Stimulated activated naive CD8-positive, alpha-beta T cell treated with anti-CD3 and anti-CD28 coated beads, Interleukin-15, amount 100 ng/mL, for 72 hours (primary cell): ENCODE measurements at regions not wholly inside any gene's neighbourhood (a gene's known extent, or its start where the extent isn't known, plus 50 kb on each side); places are given as distances from the start of the nearest gene placed in this dataset.
"Not testable (repeated sequence)": the region's sequence is repeated elsewhere in the genome, so short reads cannot be mapped to it uniquely, and the experiment has no call there.

Experiments used
- ATAC-seq: fragments of 150-1000 bp; cut with Tn5 transposase; 2 replicates; pipeline ENCODE4 v1.10.0; 2021; ENCODE audit warnings: mild to moderate bottlenecking, moderate library complexity
- DNase-seq, 2 donors: peaks; one replicate each; pipeline ENCODE4 v3.0.0; 2021 to 2022
- H3K27ac Mint-ChIP-seq, 2 donors: one replicate each; pipeline ENCODE4 v1.8.0; 2022; ENCODE audit warnings: mild to moderate bottlenecking in 2 of 2, mixed read lengths in 2 of 2, moderate library complexity in 2 of 2
- H3K27me3 Mint-ChIP-seq: one replicate; pipeline ENCODE4 v1.8.0; 2022; ENCODE audit warnings: mixed read lengths
- H3K4me1 Mint-ChIP-seq: one replicate; pipeline ENCODE4 v1.8.0; 2022; ENCODE audit warnings: mild to moderate bottlenecking, mixed read lengths
- H3K4me3 Mint-ChIP-seq, 2 donors: one replicate each; pipeline ENCODE4 v1.8.0; 2022; ENCODE audit warnings: mild to moderate bottlenecking in 2 of 2, mixed read lengths in 2 of 2, moderate library complexity in 1 of 2
- H3K9me3 Mint-ChIP-seq, 2 donors: one replicate each; pipeline ENCODE4 v1.8.0; 2022; ENCODE audit warnings: mixed read lengths in 2 of 2

- Mint-ChIP-seq H3K9me3 (peaks cover 0 to 8% of the 10 kb centered on the region in 2 donors), H3K4me1 (no peaks in the 10 kb centered on the region), H3K4me3 (no peak overlapping the region), H3K27ac (no peak overlapping the region), H3K27me3 (no peaks in the 10 kb centered on the region)
- DNase-seq = no peak
- no peak for ATAC-seq
Observed at GRCh38 chr13:83162493-83162892, 719.8 kb downstream of the SLITRK1 start.

- Mint-ChIP-seq H3K27me3 (no peaks in the 10 kb centered on the region), H3K9me3 (peaks cover 0 to 11% of the 10 kb centered on the region in 2 donors), H3K4me1 (no peaks in the 10 kb centered on the region), H3K27ac (no peak overlapping the region), H3K4me3 (no peak overlapping the region)
- ATAC-seq (no peak), DNase-seq (no peak)
Observed at GRCh38 chr13:83153848-83154247, 728.4 kb downstream of the SLITRK1 start.

- DNase-seq (no peak), ATAC-seq (no peak)
- Mint-ChIP-seq H3K27me3 (no peaks in the 10 kb centered on the region), H3K9me3 (peaks cover 0 to 11% of the 10 kb centered on the region in 2 donors), H3K4me1 (no peaks in the 10 kb centered on the region), H3K27ac (no peak overlapping the region), H3K4me3 (no peak overlapping the region)
Observed at GRCh38 chr13:83151308-83151660, 731.0 kb downstream of the SLITRK1 start.

DNA sequence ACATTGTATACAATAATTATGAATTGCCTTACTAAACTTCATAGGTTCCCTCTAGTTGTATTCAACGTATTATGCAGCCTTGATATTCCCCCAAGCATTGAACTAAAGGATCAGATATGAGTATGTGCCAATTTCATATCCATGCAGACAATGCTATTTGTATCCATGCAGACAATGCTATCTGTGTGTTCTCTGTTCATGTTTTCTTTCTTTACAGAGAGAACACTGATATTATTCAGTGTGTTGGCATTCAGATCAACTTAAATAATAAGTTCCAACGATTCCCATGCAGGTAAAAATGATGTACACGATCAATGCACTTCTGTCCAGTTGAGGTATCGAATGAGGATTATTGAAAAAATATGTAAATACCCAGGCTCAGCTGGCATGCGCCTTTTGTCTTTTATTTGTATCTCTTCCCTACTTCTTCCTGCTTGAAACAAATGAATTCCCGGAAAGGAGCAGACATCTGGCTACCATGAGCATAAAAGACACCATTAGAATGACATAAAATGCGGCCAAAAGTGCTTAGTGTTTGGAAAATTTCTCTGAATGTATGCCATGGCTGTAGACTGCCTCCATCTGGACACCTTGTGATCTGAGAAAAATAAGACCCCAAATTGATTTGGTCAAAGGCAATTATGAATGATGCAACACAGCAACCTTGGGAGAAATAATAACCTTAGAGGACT, 731.5 kb downstream of the SLITRK1 start:
- Mint-ChIP-seq H3K4me3 (no peak overlapping the region), H3K27me3 (no peaks in the 10 kb centered on the region), H3K4me1 (no peaks in the 10 kb centered on the region), H3K27ac (no peak overlapping the region), H3K9me3 (peaks cover 0 to 11% of the 10 kb centered on the region in 2 donors)
- no peak for ATAC-seq
- no peak for DNase-seq

GRCh38 chr13:83136660-83137059, 745.6 kb downstream of the SLITRK1 start:
- no peaks in the 10 kb centered on the region for H3K9me3 Mint-ChIP-seq
- no peak overlapping the region for H3K4me3 Mint-ChIP-seq
- no peaks in the 10 kb centered on the region for H3K4me1 Mint-ChIP-seq
- H3K27me3 Mint-ChIP-seq = no peaks in the 10 kb centered on the region
- DNase-seq (no peak), ATAC-seq (no peak)
- H3K27ac Mint-ChIP-seq = no peak overlapping the region

DNA sequence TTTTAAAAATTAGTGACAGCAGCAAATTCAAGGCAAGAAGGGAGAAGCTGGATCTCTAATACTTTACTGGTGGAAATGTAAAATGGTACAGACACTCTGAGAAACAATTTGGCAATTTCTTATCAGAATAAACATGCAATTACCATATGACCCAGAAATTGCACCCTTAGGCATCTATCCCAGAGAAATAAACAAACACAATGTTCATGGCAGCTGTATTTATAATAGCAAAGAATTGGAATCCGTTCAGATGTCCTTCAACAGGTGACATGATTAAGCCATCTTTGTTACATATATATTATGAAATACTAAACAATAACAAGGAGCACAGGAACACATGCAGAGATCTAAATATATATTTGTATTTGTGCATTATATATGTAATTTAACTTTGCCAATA, 756.5 kb downstream of the SLITRK1 start:
- DNase-seq = no peak
- Mint-ChIP-seq H3K4me1 (no peaks in the 10 kb centered on the region), H3K9me3 (peaks cover 0 to 5% of the 10 kb centered on the region in 2 donors), H3K27ac (no peak overlapping the region), H3K27me3 (no peaks in the 10 kb centered on the region), H3K4me3 (no peak overlapping the region)
- no peak for ATAC-seq

DNA sequence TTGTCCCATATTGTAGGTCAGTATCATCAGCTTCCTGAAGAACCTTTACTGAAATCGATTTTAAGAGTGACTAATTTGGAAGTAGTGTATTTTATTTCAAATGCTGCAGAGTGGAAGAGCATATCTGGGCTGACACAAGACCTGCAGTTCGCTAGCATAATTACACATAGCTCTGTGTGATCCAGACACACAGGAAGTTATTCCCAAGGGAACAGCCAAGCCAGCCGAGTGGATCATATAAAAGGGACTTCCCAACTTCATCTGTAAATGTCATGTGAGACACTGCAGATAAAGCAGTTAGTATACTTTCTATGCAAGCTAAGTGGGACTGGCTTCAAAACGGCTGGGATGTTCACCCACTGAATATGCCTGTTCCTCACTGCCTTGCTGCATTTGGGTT, 760.4 kb downstream of the SLITRK1 start:
- DNase-seq (no peak), ATAC-seq (no peak)
- H3K27me3 Mint-ChIP-seq = no peaks in the 10 kb centered on the region
- H3K9me3 Mint-ChIP-seq = no peaks in the 10 kb centered on the region
- H3K4me3 Mint-ChIP-seq = no peak overlapping the region
- no peak overlapping the region for H3K27ac Mint-ChIP-seq
- H3K4me1 Mint-ChIP-seq = no peaks in the 10 kb centered on the region

DNA sequence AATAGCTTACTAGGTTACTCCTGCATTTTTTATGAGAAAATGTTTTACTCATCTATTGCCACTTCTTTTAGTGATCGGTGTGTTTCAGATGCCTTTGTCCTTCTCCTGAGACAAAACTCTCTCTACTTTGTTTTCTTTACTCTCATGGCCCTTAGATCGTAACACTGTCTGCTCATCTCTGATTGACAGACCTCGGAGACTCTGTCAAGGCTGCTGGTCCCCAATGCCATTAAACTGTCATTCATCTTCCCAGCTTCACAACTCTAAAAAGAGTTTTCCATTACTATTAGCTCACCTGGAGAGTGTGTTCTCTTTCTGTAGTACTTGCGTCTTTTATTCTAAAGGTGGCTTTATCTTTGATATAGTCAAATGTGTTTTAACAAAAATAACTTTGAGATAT, 765.2 kb downstream of the SLITRK1 start:
- DNase-seq (no peak), ATAC-seq (no peak)
- H3K9me3 Mint-ChIP-seq = no peaks in the 10 kb centered on the region
- H3K4me1 Mint-ChIP-seq = no peaks in the 10 kb centered on the region
- no peak overlapping the region for H3K27ac Mint-ChIP-seq
- H3K4me3 Mint-ChIP-seq = no peak overlapping the region
- no peaks in the 10 kb centered on the region for H3K27me3 Mint-ChIP-seq

GRCh38 chr13:83101574-83102247, 780.6 kb downstream of the SLITRK1 start:
- not testable (repeated sequence) for H3K9me3 Mint-ChIP-seq, ATAC-seq, H3K27me3 Mint-ChIP-seq, H3K4me3 Mint-ChIP-seq, DNase-seq, H3K27ac Mint-ChIP-seq, H3K4me1 Mint-ChIP-seq

GRCh38 chr13:83100237-83100636, 782.0 kb downstream of the SLITRK1 start:
- peaks cover 0 to 15% of the 10 kb centered on the region in 2 donors for H3K9me3 Mint-ChIP-seq

DNA sequence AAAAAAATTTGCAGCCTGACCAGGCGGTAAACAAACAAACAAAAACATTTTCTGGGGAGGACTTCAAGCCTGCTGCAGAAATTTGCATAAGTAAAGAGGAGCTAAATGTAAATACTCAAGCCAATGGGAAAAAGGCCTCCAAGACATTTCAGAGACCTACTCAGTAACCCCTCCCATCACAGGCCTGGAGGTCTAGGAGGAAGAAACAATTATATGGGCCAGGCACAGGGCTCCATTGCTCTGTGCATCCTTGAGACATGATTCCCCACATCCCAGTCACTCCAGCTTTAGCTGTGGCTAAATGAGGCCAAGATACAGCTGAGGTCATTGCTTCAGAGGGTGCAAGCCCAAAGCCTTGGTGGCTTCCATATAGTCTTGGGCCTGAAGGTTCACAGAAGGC, 793.4 kb downstream of the SLITRK1 start:
- Mint-ChIP-seq H3K27ac (no peak overlapping the region), H3K4me3 (no peak overlapping the region), H3K4me1 (no peaks in the 10 kb centered on the region), H3K27me3 (no peaks in the 10 kb centered on the region), H3K9me3 (peaks cover 10 to 33% of the 10 kb centered on the region in 2 donors)
- DNase-seq (no peak), ATAC-seq (no peak)

More at GRCh38 chr13:83100237-83100636, 782.0 kb downstream of the SLITRK1 start:
- H3K27ac Mint-ChIP-seq = no peak overlapping the region
- no peaks in the 10 kb centered on the region for H3K4me1 Mint-ChIP-seq
- DNase-seq (no peak), ATAC-seq (no peak)
- H3K27me3 Mint-ChIP-seq = no peaks in the 10 kb centered on the region
- H3K4me3 Mint-ChIP-seq = no peak overlapping the region

DNA sequence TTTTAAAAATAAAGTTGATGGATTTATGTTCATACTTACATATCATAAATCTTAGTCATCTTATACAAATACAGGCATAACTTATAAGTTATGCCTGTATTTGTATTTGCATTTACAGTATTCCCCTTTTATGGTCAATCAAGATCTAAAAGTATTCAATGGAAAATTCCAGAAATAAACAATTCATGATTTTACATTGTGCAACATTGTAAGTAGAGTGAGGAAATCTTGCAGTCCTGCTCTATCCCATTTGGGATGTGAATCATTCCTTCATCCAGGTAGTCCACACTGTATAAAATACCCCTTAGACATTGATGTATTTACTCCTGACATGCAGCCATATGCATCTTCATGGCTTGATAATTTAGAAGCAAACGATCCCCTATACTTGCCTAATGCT, 795.3 kb downstream of the SLITRK1 start:
- Mint-ChIP-seq H3K9me3 (peaks cover 10 to 33% of the 10 kb centered on the region in 2 donors), H3K4me1 (no peaks in the 10 kb centered on the region), H3K27ac (no peak overlapping the region), H3K27me3 (no peaks in the 10 kb centered on the region), H3K4me3 (no peak overlapping the region)
- DNase-seq (no peak), ATAC-seq (no peak)

GRCh38 chr13:83086088-83086487, 796.2 kb downstream of the SLITRK1 start:
- Mint-ChIP-seq H3K4me1 (no peaks in the 10 kb centered on the region), H3K4me3 (no peak overlapping the region), H3K27ac (no peak overlapping the region), H3K27me3 (no peaks in the 10 kb centered on the region), H3K9me3 (peaks cover 10 to 30% of the 10 kb centered on the region in 2 donors)
- no peak for ATAC-seq
- DNase-seq = no peak

- H3K4me1 Mint-ChIP-seq = no peaks in the 10 kb centered on the region
- H3K27ac Mint-ChIP-seq = no peak overlapping the region
Observed at GRCh38 chr13:83085186-83085900, 796.9 kb downstream of the SLITRK1 start.

GRCh38 chr13:83077499-83077898, 804.8 kb downstream of the SLITRK1 start:
- Mint-ChIP-seq H3K27ac (no peak overlapping the region), H3K4me1 (no peaks in the 10 kb centered on the region), H3K27me3 (no peaks in the 10 kb centered on the region), H3K9me3 (no peaks in the 10 kb centered on the region), H3K4me3 (no peak overlapping the region)
- DNase-seq (no peak), ATAC-seq (no peak)

More at GRCh38 chr13:83085186-83085900, 796.9 kb downstream of the SLITRK1 start:
- no peak for DNase-seq
- no peak overlapping the region for H3K4me3 Mint-ChIP-seq
- H3K27me3 Mint-ChIP-seq = no peaks in the 10 kb centered on the region
- no peak for ATAC-seq
- H3K9me3 Mint-ChIP-seq = peaks cover 10 to 24% of the 10 kb centered on the region in 2 donors

GRCh38 chr13:83073930-83074329, 808.3 kb downstream of the SLITRK1 start:
- not testable (repeated sequence) for ATAC-seq, H3K4me3 Mint-ChIP-seq, H3K27me3 Mint-ChIP-seq, H3K4me1 Mint-ChIP-seq, H3K27ac Mint-ChIP-seq, DNase-seq, H3K9me3 Mint-ChIP-seq
